Endothelial cell of umbilical vein (primary cell): ENCODE measurements at regions not wholly inside any gene's neighbourhood (a gene's known extent, or its start where the extent isn't known, plus 50 kb on each side); places are given as distances from the start of the nearest gene placed in this dataset.

Experiments
- BruUV-seq: library from RNA; stranded (reverse); fragments of 400-500 nt; replicated peaks from 2 replicates; lab custom pipeline; 2021; lab: Mats Ljungman, UMichigan
- CTCF ChIA-PET: fragments of 300-600, 350-600 bp; sonication (Branson Sonifier 250); formaldehyde crosslinking; loops from one replicate; lab custom pipeline; 2021; ENCODE audit warnings: antibody characterized with exemption, inconsistent platforms; lab: Charles Lee
- POLR2A ChIA-PET: fragments of 300-600, 350-600 bp; sonication (Branson Sonifier 250); formaldehyde crosslinking; loops from one replicate; lab custom pipeline; 2021; ENCODE audit warnings: antibody characterized with exemption, inconsistent platforms; lab: Charles Lee
- DNase-seq: peaks from one replicate; pipeline ENCODE4 v3.0.0-alpha.2; 2011; ENCODE audit warnings: low read depth, low spot score
- FAIRE-seq: peaks from 2 replicates; lab custom pipeline; 2011; peaks lifted over from hg19 to GRCh38; lab: Jason Lieb, UNC
- H2AFZ ChIP-seq: 2 replicates; pipeline ENCODE4 v1.6.0; 2012; ENCODE audit warnings: low read depth, low read length, control low read depth, inconsistent platforms
- H3K27ac ChIP-seq: 2 replicates; pipeline ENCODE4 v1.5.1; 2011; ENCODE audit warnings: low read depth, mild to moderate bottlenecking, control low read depth, low read length, moderate library complexity; ENCODE audit not compliant: insufficient read depth
- H3K27me3 ChIP-seq, 2 experiments: 2 replicates each; pipeline versions ENCODE4 v1.6.0 to v1.6.1; 2011; ENCODE audit warnings: low read length in 2 of 2, mixed read lengths in 1 of 2; ENCODE audit not compliant: control insufficient read depth in 2 of 2, insufficient read depth in 2 of 2
- H3K36me3 ChIP-seq, 2 experiments: 2 replicates in 1 of 2; 3 replicates in 1 of 2; pipeline ENCODE4 v1.5.1; 2011; ENCODE audit warnings: low read length in 2 of 2, mild to moderate bottlenecking in 1 of 2, moderate library complexity in 1 of 2; ENCODE audit not compliant: control insufficient read depth in 2 of 2, insufficient read depth in 2 of 2; ENCODE audit errors: extremely low read depth in 1 of 2
- H3K4me1 ChIP-seq: 3 replicates; pipeline ENCODE4 v1.5.1; 2011; ENCODE audit warnings: mild to moderate bottlenecking, low read length; ENCODE audit not compliant: control insufficient read depth, insufficient read depth; ENCODE audit errors: extremely low read depth
- H3K4me2 ChIP-seq: 2 replicates; pipeline ENCODE4 v1.6.1; 2011; ENCODE audit warnings: low read length, control low read depth, mixed read lengths; ENCODE audit not compliant: insufficient read depth
- H3K4me3 ChIP-seq, 3 experiments: fragments of 200-600 bp in 1 of 3; sonication (generic), shearing (Covaris generic) in 1 of 3; replicated peaks in 1 of 3; 2 replicates each; pipeline ENCODE4 v1.5.1; 2011 to 2016; ENCODE audit warnings: control low read depth in 3 of 3, low read length in 3 of 3, mild to moderate bottlenecking in 2 of 3, inconsistent platforms in 1 of 3, low read depth in 1 of 3, moderate library complexity in 1 of 3; ENCODE audit not compliant: insufficient read depth in 1 of 3
- H3K79me2 ChIP-seq: 2 replicates; pipeline ENCODE4 v1.6.0; 2012; ENCODE audit warnings: low read length, inconsistent platforms; ENCODE audit not compliant: control insufficient read depth, insufficient read depth
- H3K9ac ChIP-seq: replicated peaks from 2 replicates; pipeline ENCODE3; 2011; ENCODE audit warnings: low read length, control low read depth; ENCODE audit not compliant: insufficient read depth; ENCODE audit errors: extremely low read depth
- H3K9me1 ChIP-seq: replicated peaks from 3 replicates; pipeline ENCODE4 v1.6.0; 2011; ENCODE audit warnings: mild to moderate bottlenecking, low read length; ENCODE audit not compliant: control insufficient read depth, insufficient read depth; ENCODE audit errors: extremely low read depth
- H3K9me3 ChIP-seq: replicated peaks from 2 replicates; pipeline ENCODE4 v1.5.1; 2012; ENCODE audit warnings: low read length, inconsistent platforms; ENCODE audit not compliant: control insufficient read depth, insufficient read depth
- H4K20me1 ChIP-seq: replicated peaks from 2 replicates; pipeline ENCODE3; 2011; ENCODE audit warnings: mild to moderate bottlenecking, low read length; ENCODE audit not compliant: control insufficient read depth, insufficient read depth; ENCODE audit errors: extremely low read depth
- CTCF ChIP-seq, 2 donors: IDR thresholded peaks; 1 replicate in 1 of 2; 2 replicates in 1 of 2; pipeline ENCODE4 v1.5.1; 2011; ENCODE audit warnings: low read length in 2 of 2, mild to moderate bottlenecking in 2 of 2, moderate library complexity in 2 of 2, control low read depth in 1 of 2, inconsistent platforms in 1 of 2, low read depth in 1 of 2; ENCODE audit not compliant: insufficient read depth in 1 of 2; ENCODE audit errors: extremely low read depth in 1 of 2
- EZH2 ChIP-seq: IDR thresholded peaks from 2 replicates; pipeline ENCODE4 v1.6.1; 2012; ENCODE audit warnings: borderline replicate concordance, low read depth, mild to moderate bottlenecking, moderate library complexity, low read length, inconsistent platforms; ENCODE audit not compliant: severe bottlenecking
- FOS ChIP-seq: IDR thresholded peaks from 2 replicates; pipeline ENCODE4 v1.6.1; 2011; ENCODE audit warnings: mild to moderate bottlenecking, low read length, moderate library complexity, borderline replicate concordance; ENCODE audit not compliant: insufficient read depth
- GATA2 ChIP-seq: IDR thresholded peaks from 2 replicates; pipeline ENCODE4 v1.7.0; 2011; ENCODE audit warnings: low read depth, mild to moderate bottlenecking, moderate library complexity, mixed read lengths, low read length; ENCODE audit not compliant: insufficient read length, insufficient read depth
- JUN ChIP-seq: IDR thresholded peaks from 2 replicates; pipeline ENCODE4 v1.6.1; 2011; ENCODE audit warnings: borderline replicate concordance, low read depth; ENCODE audit not compliant: insufficient read length, insufficient read depth
- MAX ChIP-seq: IDR thresholded peaks from 2 replicates; pipeline ENCODE4 v1.6.1; 2011; ENCODE audit not compliant: insufficient read depth, insufficient read length
- MYC ChIP-seq: IDR thresholded peaks from one replicate; pipeline ENCODE4 v1.6.1; 2011; ENCODE audit warnings: mild to moderate bottlenecking, low read depth, low read length
- POLR2A ChIP-seq: IDR thresholded peaks from 2 replicates; pipeline ENCODE4 v1.6.1; 2012; ENCODE audit warnings: low read depth, mild to moderate bottlenecking, control low read depth, low read length
- POLR2AphosphoS5 ChIP-seq: IDR thresholded peaks from 2 replicates; pipeline ENCODE4 v1.6.1; 2012; ENCODE audit warnings: low read depth, mild to moderate bottlenecking, control low read depth, low read length, moderate library complexity; ENCODE audit not compliant: insufficient read depth
- dilution Hi-C: fragments of 300-500 bp; cut with MboI; formaldehyde crosslinking; loops from one replicate; pipeline ENCODE4 v1.15.0; 2019; ENCODE audit warnings: low sequenced_read_pairs; ENCODE audit not compliant: extremely low pct_ligation_motif_present
- intact Hi-C: fragments of 100-400 bp; cut with micrococcal nuclease; formaldehyde crosslinking; loops from one replicate; pipeline ENCODE4 v1.10.0; 2022

- POLR2A ChIA-PET = no interaction called here
- H3K9me3 ChIP-seq = no peaks in the 10 kb centered on the region
- no peak overlapping the region for H3K4me3 ChIP-seq
- dilution Hi-C loops = no loop called here
- H3K79me2 ChIP-seq = no peaks in the 10 kb centered on the region
- CTCF ChIA-PET = no interaction called here
- no peaks in the 10 kb centered on the region for H3K4me1 ChIP-seq
- no peaks in the 10 kb centered on the region for H4K20me1 ChIP-seq
- DNase-seq (no peak), FAIRE-seq (no peak)
- TF ChIP-seq POLR2A = no peak
- TF ChIP-seq CTCF (IDR thresholded peaks at IDR 0.05; ENCODE audit: extremely low read depth in 1 of 2, insufficient read depth in 1 of 2, low read depth in 1 of 2, low read length in 2 of 2) = no peak
- TF ChIP-seq FOS = no peak
- no peak overlapping the region for H2AFZ ChIP-seq
- no peaks in the 10 kb centered on the region for H3K27me3 ChIP-seq
- no peak overlapping the region for H3K4me2 ChIP-seq
- BruUV-seq = no TSS peak
- intact Hi-C loops = no loop called here
- H3K27ac ChIP-seq = no peak overlapping the region
- no peak overlapping the region for H3K9ac ChIP-seq
- H3K36me3 ChIP-seq = no peaks in the 10 kb centered on the region
- H3K9me1 ChIP-seq = no peaks in the 10 kb centered on the region
Observed at GRCh38 chr13:111476197-111476596, 155.8 kb downstream of the TEX29 start.

- DNase-seq (no peak), FAIRE-seq (no peak)
- TF ChIP-seq POLR2A (no peak), FOS (no peak), POLR2AphosphoS5 (no peak), MAX (no peak), JUN (no peak), EZH2 (no peak), CTCF (IDR thresholded peaks at IDR 0.05; ENCODE audit: extremely low read depth in 1 of 2, insufficient read depth in 1 of 2, low read depth in 1 of 2, low read length in 2 of 2) (no peak), GATA2 (no peak), MYC (no peak)
- Histone ChIP-seq H3K36me3 (no peaks in the 10 kb centered on the region), H3K4me3 (no peak overlapping the region), H3K79me2 (no peaks in the 10 kb centered on the region), H3K9ac (no peak overlapping the region), H3K4me2 (no peak overlapping the region), H3K9me1 (no peaks in the 10 kb centered on the region), H4K20me1 (no peaks in the 10 kb centered on the region), H3K9me3 (peaks cover 2% of the 10 kb centered on the region), H2AFZ (no peak overlapping the region), H3K27ac (no peak overlapping the region), H3K27me3 (no peaks in the 10 kb centered on the region), H3K4me1 (no peaks in the 10 kb centered on the region)
- no TSS peak for BruUV-seq
- ChIA-PET CTCF (no interaction called here), POLR2A (no interaction called here)
- intact Hi-C loops (no loop called here), dilution Hi-C loops (no loop called here)
Observed at GRCh38 chr13:111479412-111479811, 159.0 kb downstream of the TEX29 start.
